HG02885 (cell line): ENCODE measurements at regions not wholly inside any gene's neighbourhood (a gene's known extent, or its start where the extent isn't known, plus 50 kb on each side); places are given as distances from the start of the nearest gene placed in this dataset.
"Not testable (repeated sequence)": the region's sequence is repeated elsewhere in the genome, so short reads cannot be mapped to it uniquely, and the experiment has no call there.

Experiments used
- ATAC-seq: cut with Tn5 transposase; IDR thresholded peaks from one replicate; pipeline ENCODE4 v1.9.1; 2021; ENCODE audit warnings: mild to moderate bottlenecking; ENCODE audit not compliant: unreplicated experiment, poor library complexity

- no peak for ATAC-seq
Measured at GRCh38 chr10:81524467-81524866, 350.5 kb upstream of the NRG3 start.

- no peak for ATAC-seq
Measured at GRCh38 chr10:81532403-81532802, 342.6 kb upstream of the NRG3 start.

- ATAC-seq: no peak
Measured at GRCh38 chr10:81534991-81535390, 340.0 kb upstream of the NRG3 start.

GRCh38 chr10:81541517-81541916 lies 333.5 kb upstream of the NRG3 start:
- no peak for ATAC-seq

- no peak for ATAC-seq
Measured at GRCh38 chr10:81546243-81546642, 328.8 kb upstream of the NRG3 start.

- no peak for ATAC-seq
Measured at GRCh38 chr10:81548160-81548559, 326.8 kb upstream of the NRG3 start.

- ATAC-seq: no peak
Measured at GRCh38 chr10:81564143-81564542, 310.9 kb upstream of the NRG3 start.

- ATAC-seq: no peak
Measured at GRCh38 chr10:81569488-81569887, 305.5 kb upstream of the NRG3 start.

- ATAC-seq: no peak
Measured at GRCh38 chr10:81570349-81570748, 304.6 kb upstream of the NRG3 start.

GRCh38 chr10:81570878-81571794 lies 303.9 kb upstream of the NRG3 start:
- ATAC-seq: no peak

GRCh38 chr10:81575036-81575435 lies 300.0 kb upstream of the NRG3 start:
- no peak for ATAC-seq

GRCh38 chr10:81576336-81576735 lies 298.7 kb upstream of the NRG3 start:
- ATAC-seq: no peak

GRCh38 chr10:81594991-81595390 lies 280.0 kb upstream of the NRG3 start:
- no peak for ATAC-seq

- ATAC-seq: no peak
Measured at GRCh38 chr10:81600185-81600584, 274.8 kb upstream of the NRG3 start.

GRCh38 chr10:81603106-81603620 lies 271.8 kb upstream of the NRG3 start:
- no peak for ATAC-seq

- ATAC-seq: not testable (repeated sequence)
Measured at GRCh38 chr10:81644485-81644884, 230.5 kb upstream of the NRG3 start.

GRCh38 chr10:81655986-81656385 lies 219.0 kb upstream of the NRG3 start:
- no peak for ATAC-seq

- no peak for ATAC-seq
Measured at GRCh38 chr10:81662837-81663236, 212.2 kb upstream of the NRG3 start.

GRCh38 chr10:81664800-81665199 lies 210.2 kb upstream of the NRG3 start:
- ATAC-seq: not testable (repeated sequence)

- no peak for ATAC-seq
Measured at GRCh38 chr10:81674941-81675340, 200.1 kb upstream of the NRG3 start.

GRCh38 chr10:81679291-81679690 lies 195.7 kb upstream of the NRG3 start:
- ATAC-seq: no peak

- ATAC-seq: no peak
Measured at GRCh38 chr10:81680359-81680758, 194.6 kb upstream of the NRG3 start.
